Endothelial cell of hepatic sinusoid (primary cell): ENCODE measurements at regions not wholly inside any gene's neighbourhood (a gene's known extent, or its start where the extent isn't known, plus 50 kb on each side); places are given as distances from the start of the nearest gene placed in this dataset.

Source experiments
- in situ Hi-C: cut with HindIII; loops from 2 replicates; pipeline ENCODE4 v1.10.0; 2017; ENCODE audit warnings: low sequenced_read_pairs

DNA sequence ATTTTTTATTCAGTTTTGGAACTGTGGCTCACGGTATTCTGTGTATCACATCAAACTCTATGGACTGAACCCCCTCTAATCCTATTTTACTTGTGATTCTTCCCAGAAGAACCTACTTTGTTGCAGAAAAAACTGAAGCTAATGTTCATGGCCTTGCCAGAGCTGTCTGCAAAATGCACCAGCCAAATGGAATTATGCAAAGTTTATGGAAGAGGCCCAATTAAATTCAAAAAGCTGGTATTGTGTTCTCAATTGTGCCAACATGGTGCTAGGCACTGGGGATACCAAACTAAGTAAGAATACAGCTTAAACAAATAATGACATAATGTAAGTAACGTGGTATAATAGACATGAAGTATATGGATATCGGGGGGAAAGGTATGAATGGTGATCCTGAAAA is 273.8 kb upstream of the DUSP10 start:
- in situ Hi-C loops: no loop called here

GRCh38 chr1:222014001-222014400 is 272.1 kb upstream of the DUSP10 start:
- in situ Hi-C loops: loop anchor here (5.0 kb wide), 1 partner anchor 48 kb away; no protein-coding TSS in a partner anchor

GRCh38 chr1:222012816-222013215 is 270.9 kb upstream of the DUSP10 start:
- in situ Hi-C loops: loop anchor here (5.0 kb wide), 1 partner anchor 49 kb away; no protein-coding TSS in a partner anchor

DNA sequence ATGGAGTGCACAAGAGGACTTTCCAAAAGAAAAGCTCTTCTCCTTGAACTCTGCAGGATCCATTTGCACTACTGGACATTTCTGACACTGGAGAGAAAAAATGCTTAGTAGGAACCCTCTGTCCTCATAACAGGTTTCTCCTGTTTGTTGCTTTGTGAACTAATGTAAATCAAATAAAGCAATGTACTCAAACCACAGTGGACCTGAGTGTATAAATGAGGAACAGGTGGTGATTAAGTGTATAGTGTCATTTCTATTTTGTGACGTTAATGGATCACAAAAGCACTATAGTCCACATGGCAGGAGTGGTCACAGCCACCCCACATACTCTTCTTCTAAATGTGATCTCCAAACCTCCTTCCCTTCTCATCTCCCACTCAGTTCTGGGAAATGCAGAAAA is 268.4 kb upstream of the DUSP10 start:
- in situ Hi-C loops: loop anchor here (5.0 kb wide), 1 partner anchor 52 kb away; no protein-coding TSS in a partner anchor

- in situ Hi-C loops: no loop called here
Measured at GRCh38 chr1:222009105-222009730, 267.3 kb upstream of the DUSP10 start.

DNA sequence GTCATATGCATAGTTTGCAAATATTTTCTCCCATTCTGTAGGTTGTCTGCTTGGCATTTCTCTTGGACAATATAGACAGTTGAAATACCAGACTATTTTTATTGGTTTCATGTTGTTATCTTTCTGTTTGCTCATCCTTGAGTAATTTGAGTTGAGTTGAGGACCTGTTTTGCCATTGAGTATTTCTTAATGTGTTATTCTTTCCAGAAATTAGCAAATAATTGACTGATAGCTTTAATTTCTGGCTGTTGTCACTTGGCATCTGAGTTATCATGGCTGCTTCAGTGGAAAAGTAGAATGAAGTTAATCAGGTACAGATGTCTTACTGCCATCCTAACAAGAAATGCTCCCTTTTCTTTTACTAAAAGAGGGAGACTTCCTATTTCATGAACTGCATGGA is 264.8 kb upstream of the DUSP10 start:
- in situ Hi-C loops: no loop called here

DNA sequence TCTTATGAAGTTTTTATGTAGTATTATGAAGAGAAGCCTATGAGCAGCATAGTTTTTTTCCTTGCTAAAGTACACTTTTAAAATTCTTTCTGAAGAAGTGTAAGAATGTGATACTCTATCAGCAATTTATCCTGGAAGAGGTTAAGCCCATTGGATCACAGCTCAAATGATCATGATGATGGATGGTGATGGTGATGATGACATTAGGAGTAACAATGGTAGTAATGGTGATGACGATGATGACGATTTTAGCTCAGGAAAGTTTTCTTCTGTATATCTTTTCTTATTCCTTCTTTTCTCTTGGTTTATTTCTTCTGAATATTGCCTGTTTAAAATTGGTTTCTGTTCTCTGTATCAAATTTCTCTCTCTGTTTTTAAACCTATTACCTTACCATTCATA is 262.9 kb upstream of the DUSP10 start:
- in situ Hi-C loops: no loop called here

GRCh38 chr1:222004034-222004433 is 262.1 kb upstream of the DUSP10 start:
- in situ Hi-C loops: no loop called here

GRCh38 chr1:222002503-222002902 is 260.6 kb upstream of the DUSP10 start:
- in situ Hi-C loops: no loop called here

DNA sequence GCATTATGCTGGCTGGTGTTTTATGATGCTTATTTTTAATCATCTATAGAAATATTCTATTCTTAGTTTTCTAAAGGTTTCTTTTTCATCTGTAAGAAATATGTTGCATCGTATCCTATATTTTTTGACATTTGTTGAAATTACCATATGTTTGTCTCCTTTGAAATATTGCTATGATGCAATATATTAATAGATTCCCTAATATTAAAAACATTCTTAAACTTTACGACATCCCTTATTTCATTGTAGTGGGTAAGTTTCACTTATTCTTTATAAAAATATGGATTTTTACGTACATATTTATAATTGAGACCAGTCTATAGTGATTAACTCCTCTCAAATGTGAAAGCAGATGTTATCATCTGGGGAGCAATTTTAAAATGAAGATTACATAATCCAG is 258.2 kb upstream of the DUSP10 start:
- in situ Hi-C loops: no loop called here

- in situ Hi-C loops: loop anchor here (10.0 kb wide), 1 partner anchor 294 kb away; no protein-coding TSS in a partner anchor
Measured at GRCh38 chr1:221998781-221999180, 256.9 kb upstream of the DUSP10 start.

DNA sequence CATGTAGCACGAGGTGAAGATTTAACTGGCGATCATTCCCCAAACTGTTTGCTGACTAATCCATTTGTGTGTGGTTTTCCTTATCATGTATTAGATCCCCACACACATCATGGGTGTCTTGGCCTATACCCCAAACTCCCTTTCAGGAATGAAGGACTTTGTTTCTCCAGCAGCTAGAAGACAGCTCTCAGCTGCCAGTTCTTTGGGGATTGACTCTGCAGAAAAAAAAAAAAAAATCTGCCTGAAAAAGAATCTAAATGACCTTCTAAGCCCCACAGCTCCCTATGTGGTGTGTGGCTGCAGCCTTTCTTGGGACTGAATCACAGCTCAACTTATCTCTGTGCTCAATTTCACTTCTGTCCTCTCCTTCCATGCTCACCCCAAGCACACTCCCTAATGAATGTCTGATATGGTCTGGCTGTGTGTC is 256.3 kb upstream of the DUSP10 start:
- in situ Hi-C loops: loop anchor here (10.0 kb wide), 1 partner anchor 293 kb away; no protein-coding TSS in a partner anchor

- in situ Hi-C loops: loop anchor here (10.0 kb wide), 1 partner anchor 292 kb away; no protein-coding TSS in a partner anchor
Measured at GRCh38 chr1:221997012-221997411, 255.1 kb upstream of the DUSP10 start.

DNA sequence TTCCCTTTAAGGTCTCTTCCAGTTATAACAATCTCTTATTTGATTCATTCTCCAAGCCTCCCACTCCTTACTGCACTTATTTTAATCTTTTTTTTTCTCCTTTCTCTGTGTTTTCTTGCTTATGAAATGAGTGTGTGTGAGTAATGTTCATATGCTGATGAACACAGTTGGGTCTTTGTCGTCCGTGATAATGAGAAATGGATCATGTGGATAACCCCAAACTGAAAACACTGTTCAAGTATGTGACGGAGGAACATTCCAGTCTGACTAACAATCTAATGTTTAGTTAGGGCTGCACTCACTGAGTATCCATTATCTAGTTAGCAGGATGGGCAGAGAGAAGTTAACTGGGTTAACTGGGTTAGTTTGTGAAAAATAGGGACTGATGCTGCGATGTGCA is 253.1 kb upstream of the DUSP10 start:
- in situ Hi-C loops: loop anchor here (10.0 kb wide), 1 partner anchor 290 kb away; no protein-coding TSS in a partner anchor

- in situ Hi-C loops: loop anchor here (10.0 kb wide), 1 partner anchor 289 kb away; no protein-coding TSS in a partner anchor
Measured at GRCh38 chr1:221994274-221994698, 252.4 kb upstream of the DUSP10 start.

- in situ Hi-C loops: loop anchor here (10.0 kb wide), 1 partner anchor 289 kb away; no protein-coding TSS in a partner anchor
Measured at GRCh38 chr1:221993444-221993948, 251.6 kb upstream of the DUSP10 start.

- in situ Hi-C loops: loop anchor here (10.0 kb wide), 1 partner anchor 288 kb away; no protein-coding TSS in a partner anchor
Measured at GRCh38 chr1:221992427-221992826, 250.5 kb upstream of the DUSP10 start.

GRCh38 chr1:221991221-221991620 is 249.3 kb upstream of the DUSP10 start:
- in situ Hi-C loops: loop anchor here (10.0 kb wide), 1 partner anchor 286 kb away; no protein-coding TSS in a partner anchor

GRCh38 chr1:221989741-221990140 is 247.9 kb upstream of the DUSP10 start:
- in situ Hi-C loops: loop anchor here (10.0 kb wide), 1 partner anchor 285 kb away; no protein-coding TSS in a partner anchor

GRCh38 chr1:221988829-221989228 is 246.9 kb upstream of the DUSP10 start:
- in situ Hi-C loops: no loop called here

- in situ Hi-C loops: no loop called here
Measured at GRCh38 chr1:221987860-221988520, 246.1 kb upstream of the DUSP10 start.
